HEK293T (cell line): ENCODE measurements at regions not wholly inside any gene's neighbourhood (a gene's known extent, or its start where the extent isn't known, plus 50 kb on each side); places are given as distances from the start of the nearest gene placed in this dataset.

Experiments used
- CTCF ChIA-PET: fragments of 350-600 bp; formaldehyde crosslinking; extraction: SDS; loops from one replicate; lab custom pipeline; 2021; ENCODE audit warnings: antibody characterized with exemption, inconsistent platforms; lab: Yijun Ruan, JAX
- POLR2A ChIA-PET: fragments of 350-600 bp; formaldehyde crosslinking; extraction: SDS; loops from one replicate; lab custom pipeline; 2020; ENCODE audit warnings: antibody characterized with exemption, inconsistent platforms; lab: Yijun Ruan, JAX
- DNase-seq: peaks from one replicate; pipeline ENCODE4 v3.0.0; 2012; ENCODE audit warnings: mixed read lengths; ENCODE audit errors: extremely low spot score
- ARNT ChIP-seq: fragments of 450-650 bp; IDR thresholded peaks from 2 replicates; pipeline ENCODE4 v1.6.1; 2017; ENCODE audit warnings: mild to moderate bottlenecking
- BHLHE40 ChIP-seq: fragments of 450-650 bp; IDR thresholded peaks from 2 replicates; pipeline ENCODE4 v1.6.1; 2016; ENCODE audit warnings: mild to moderate bottlenecking, moderate library complexity, borderline replicate concordance
- CTBP1 ChIP-seq: fragments of 450-650 bp; IDR thresholded peaks from 2 replicates; pipeline ENCODE4 v1.6.1; 2016; ENCODE audit warnings: borderline replicate concordance
- ELF4 ChIP-seq: fragments of 450-650 bp; IDR thresholded peaks from 2 replicates; pipeline ENCODE4 v1.6.1; 2017; ENCODE audit warnings: antibody characterized with exemption
- FOXA1 ChIP-seq: fragments of 450-650 bp; IDR thresholded peaks from 2 replicates; pipeline ENCODE4 v1.6.1; 2016; ENCODE audit warnings: mild to moderate bottlenecking
- FOXK2 ChIP-seq: fragments of 450-650 bp; IDR thresholded peaks from 2 replicates; pipeline ENCODE4 v1.6.1; 2016; ENCODE audit warnings: mild to moderate bottlenecking
- FOXM1 ChIP-seq: fragments of 450-650 bp; IDR thresholded peaks from 2 replicates; pipeline ENCODE4 v1.6.1; 2017; ENCODE audit warnings: mild to moderate bottlenecking, borderline replicate concordance
- HDGF ChIP-seq: fragments of 450-650 bp; IDR thresholded peaks from 2 replicates; pipeline ENCODE4 v1.6.1; 2017; ENCODE audit warnings: antibody characterized with exemption, borderline replicate concordance
- L3MBTL2 ChIP-seq: fragments of 450-650 bp; conservative IDR thresholded peaks from 2 replicates; pipeline ENCODE4 v1.6.1; 2016; ENCODE audit warnings: mild to moderate bottlenecking
- LEF1 ChIP-seq: fragments of 450-650 bp; IDR thresholded peaks from 2 replicates; pipeline ENCODE4 v1.6.1; 2017; ENCODE audit warnings: mild to moderate bottlenecking, borderline replicate concordance
- NFRKB ChIP-seq: fragments of 450-650 bp; IDR thresholded peaks from 2 replicates; pipeline ENCODE4 v1.6.1; 2016; ENCODE audit warnings: mild to moderate bottlenecking, moderate library complexity
- PKNOX1 ChIP-seq: fragments of 450-650 bp; IDR thresholded peaks from 2 replicates; pipeline ENCODE4 v1.6.1; 2016
- SP1 ChIP-seq: fragments of 450-650 bp; IDR thresholded peaks from 2 replicates; pipeline ENCODE4 v1.6.1; 2017
- SUZ12 ChIP-seq: fragments of 450-650 bp; IDR thresholded peaks from 2 replicates; pipeline ENCODE4 v1.6.1; 2016; ENCODE audit warnings: mild to moderate bottlenecking
- TARDBP ChIP-seq: fragments of 450-650 bp; IDR thresholded peaks from 2 replicates; pipeline ENCODE4 v1.6.1; 2016
- ZNF384 ChIP-seq: fragments of 450-650 bp; IDR thresholded peaks from 2 replicates; pipeline ENCODE4 v1.6.1; 2016

- no peak for TF ChIP-seq FOXK2
- TF ChIP-seq PKNOX1, result no peak
- TF ChIP-seq TARDBP, result no peak
- ChIA-PET CTCF (no interaction called here), POLR2A (no interaction called here)
- no peak for DNase-seq
These were observed 340.2 kb downstream of the FIGN start for GRCh38 chr2:163395602-163396001.

GRCh38 chr2:163389838-163390237 is 346.0 kb downstream of the FIGN start:
- no peak for TF ChIP-seq NFRKB
- no peak for TF ChIP-seq SUZ12
- TF ChIP-seq PKNOX1, result no peak
- TF ChIP-seq BHLHE40, result no peak
- TF ChIP-seq FOXA1, result no peak
- no peak for TF ChIP-seq SP1
- TF ChIP-seq FOXM1, result no peak
- TF ChIP-seq ARNT, result no peak
- no peak for TF ChIP-seq TARDBP
- no peak for TF ChIP-seq HDGF
- TF ChIP-seq ZNF384, result no peak
- no peak for TF ChIP-seq L3MBTL2
- no peak for TF ChIP-seq CTBP1
- TF ChIP-seq FOXK2, result no peak
- TF ChIP-seq LEF1, result no peak
- TF ChIP-seq ELF4, result no peak
- POLR2A ChIA-PET, result no interaction called here
- no peak for DNase-seq
- CTCF ChIA-PET, result no interaction called here

- ChIA-PET CTCF (no interaction called here), POLR2A (no interaction called here)
- TF ChIP-seq ZNF384, result no peak
- TF ChIP-seq FOXK2, result no peak
- no peak for TF ChIP-seq FOXM1
- TF ChIP-seq TARDBP, result no peak
- TF ChIP-seq NFRKB, result no peak
- TF ChIP-seq LEF1, result no peak
- TF ChIP-seq SUZ12, result no peak
- TF ChIP-seq FOXA1, result no peak
- no peak for TF ChIP-seq CTBP1
- no peak for TF ChIP-seq HDGF
- TF ChIP-seq ELF4, result no peak
- no peak for TF ChIP-seq BHLHE40
- TF ChIP-seq L3MBTL2, result no peak
- no peak for DNase-seq
These were observed 360.3 kb downstream of the FIGN start for GRCh38 chr2:163375472-163375871.

DNA sequence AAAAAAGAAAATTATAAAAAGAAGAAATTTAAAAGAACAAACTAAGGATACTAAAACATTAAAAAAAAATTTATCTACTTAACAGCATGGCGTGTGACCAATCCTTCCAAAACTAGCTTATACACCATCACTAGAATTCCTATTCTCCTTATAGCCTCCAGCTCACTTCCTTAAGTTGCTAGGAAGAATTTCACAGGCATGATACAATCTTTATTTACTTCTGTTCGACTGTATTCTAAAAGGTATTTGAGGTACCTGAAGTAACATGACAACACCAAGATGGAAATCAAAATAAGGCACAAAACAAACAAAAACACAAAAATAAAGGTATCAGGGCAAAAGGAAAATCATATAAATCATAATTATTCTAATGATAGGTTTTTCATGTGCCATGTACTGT is 360.7 kb downstream of the FIGN start:
- ChIA-PET POLR2A (no interaction called here), CTCF (interaction anchor here (0.6 kb wide), 1 partner anchor 293 kb away, joined by 3 read pairs; no protein-coding TSS in a partner anchor)
- no peak for TF ChIP-seq SUZ12
- DNase-seq, result no peak

GRCh38 chr2:163374282-163374681 is 361.5 kb downstream of the FIGN start:
- CTCF ChIA-PET, result no interaction called here
- POLR2A ChIA-PET, result no interaction called here

DNA sequence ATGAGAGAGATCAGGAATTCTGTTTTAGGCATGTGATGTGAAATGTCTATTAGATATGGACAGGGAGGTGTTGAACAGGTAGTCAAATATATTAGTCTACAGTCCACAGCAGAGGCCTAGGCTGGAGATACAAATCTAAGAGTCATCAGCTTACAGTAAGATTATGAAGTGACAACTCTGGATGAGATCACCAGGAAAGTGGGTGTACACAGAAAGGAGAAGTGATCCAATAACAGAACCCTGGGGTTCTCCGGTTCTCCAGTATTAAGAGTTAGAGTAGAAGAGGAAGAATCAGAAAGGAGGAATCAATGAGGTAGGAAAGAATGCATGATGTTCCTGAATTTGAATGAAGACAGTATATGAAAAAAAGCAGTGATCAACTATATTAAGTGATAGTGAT is 362.3 kb downstream of the FIGN start:
- TF ChIP-seq ARNT, result no peak
- no peak for TF ChIP-seq BHLHE40
- no peak for TF ChIP-seq SUZ12
- no peak for DNase-seq
- ChIA-PET CTCF (no interaction called here), POLR2A (interaction anchor here (1.2 kb wide), 1 partner anchor 25 kb away, joined by 5 read pairs; no protein-coding TSS in a partner anchor)

More at GRCh38 chr2:163374282-163374681, 361.5 kb downstream of the FIGN start:
- no peak for DNase-seq
- no peak for TF ChIP-seq PKNOX1
- no peak for TF ChIP-seq HDGF
- no peak for TF ChIP-seq ELF4
- TF ChIP-seq SUZ12, result no peak
- no peak for TF ChIP-seq SP1
- TF ChIP-seq FOXK2, result no peak
- TF ChIP-seq CTBP1, result no peak
- TF ChIP-seq ARNT, result no peak
- TF ChIP-seq FOXA1, result no peak

- POLR2A ChIA-PET, result no interaction called here
- CTCF ChIA-PET, result no interaction called here
- no peak for DNase-seq
- TF ChIP-seq CTBP1 (no peak), ELF4 (no peak), NFRKB (no peak), FOXK2 (no peak), FOXM1 (no peak), FOXA1 (no peak), SUZ12 (no peak), PKNOX1 (no peak), BHLHE40 (no peak), TARDBP (no peak), LEF1 (no peak)
These were observed 365.5 kb downstream of the FIGN start for GRCh38 chr2:163370169-163370886.
